HG03196 (cell line): ENCODE measurements at regions not wholly inside any gene's neighbourhood (a gene's known extent, or its start where the extent isn't known, plus 50 kb on each side); places are given as distances from the start of the nearest gene placed in this dataset.

ENCODE experiments used
- ATAC-seq: cut with Tn5 transposase; IDR thresholded peaks from one replicate; pipeline ENCODE4 v1.9.1; 2021; ENCODE audit not compliant: unreplicated experiment

DNA sequence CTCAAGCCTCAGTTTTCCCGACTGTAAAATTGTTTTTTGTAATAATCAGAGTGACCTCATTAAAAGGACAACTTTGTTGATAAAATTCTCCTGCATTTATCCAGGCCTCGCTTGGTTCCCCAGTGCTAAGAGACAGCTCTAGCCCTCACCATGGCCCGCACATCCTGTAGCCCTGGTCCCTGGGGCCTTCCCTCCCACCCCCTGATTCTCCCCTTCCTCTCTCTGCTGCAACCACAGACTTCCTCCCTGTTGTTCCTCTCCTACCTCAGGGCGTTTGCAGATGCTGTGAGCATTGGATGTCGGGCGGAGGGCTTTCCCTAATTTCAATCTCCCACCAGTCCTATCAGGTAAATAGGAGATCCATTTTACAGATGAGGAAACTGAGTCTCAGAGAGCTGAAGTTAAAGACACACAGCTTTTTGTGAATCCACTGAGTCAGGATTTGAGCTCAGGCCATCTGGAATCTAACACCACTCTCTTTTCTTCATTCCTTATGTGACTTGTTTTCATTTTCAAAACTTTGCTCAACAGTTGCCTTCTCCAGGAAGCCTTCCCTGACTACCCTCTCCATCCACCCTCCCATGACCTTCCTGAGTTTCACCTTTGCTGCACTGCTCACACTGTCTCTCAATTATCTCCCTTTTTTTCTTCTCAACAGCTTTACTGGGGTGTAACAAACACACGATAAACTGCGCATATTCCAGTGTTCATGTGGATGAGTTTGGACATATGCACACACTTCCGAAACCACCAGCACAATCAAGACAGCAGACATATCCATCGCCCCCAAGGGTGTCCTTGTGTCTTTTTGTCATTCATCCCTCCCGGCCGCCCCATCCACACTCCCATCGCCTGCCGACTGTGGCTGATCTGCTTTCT, 107.1 kb downstream of the CEBPB start:
- ATAC-seq: no peak

DNA sequence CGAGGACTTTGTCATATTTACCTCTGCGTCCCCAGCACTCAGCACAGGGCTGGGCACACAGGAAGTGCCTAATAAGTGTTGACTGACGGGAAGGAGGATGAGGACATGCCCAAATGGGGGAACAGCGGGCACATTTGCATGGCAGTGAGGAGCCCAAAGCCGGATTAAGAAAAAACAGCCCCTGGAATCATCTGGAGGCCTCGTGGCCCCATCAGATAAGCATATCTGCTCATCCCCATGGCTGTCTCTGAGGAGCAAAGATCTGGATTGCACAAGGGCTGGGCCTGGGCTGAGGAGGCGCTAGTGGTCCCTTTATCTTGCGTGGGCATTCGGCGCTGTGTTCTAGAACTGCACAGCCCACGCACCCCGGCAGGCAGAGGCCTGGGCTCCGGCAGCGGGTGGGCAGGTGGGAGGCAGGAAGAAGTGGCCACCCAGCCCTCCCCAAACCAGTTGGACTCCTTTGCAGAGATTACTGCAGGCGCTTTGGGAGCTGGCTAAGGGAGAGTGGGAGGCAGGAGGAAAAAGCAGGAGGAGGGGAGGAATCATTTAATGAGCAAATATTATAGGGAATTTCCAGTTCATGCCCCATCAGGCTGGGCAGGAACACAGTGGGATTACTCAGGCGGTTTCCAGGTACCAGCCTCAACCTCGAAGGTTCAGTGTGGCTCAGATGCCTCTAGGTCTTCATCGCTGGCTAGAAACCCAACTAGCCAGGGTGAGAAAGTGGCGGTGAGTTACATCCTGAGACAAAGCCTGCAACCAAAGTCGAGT, 108.1 kb downstream of the CEBPB start:
- no peak for ATAC-seq

DNA sequence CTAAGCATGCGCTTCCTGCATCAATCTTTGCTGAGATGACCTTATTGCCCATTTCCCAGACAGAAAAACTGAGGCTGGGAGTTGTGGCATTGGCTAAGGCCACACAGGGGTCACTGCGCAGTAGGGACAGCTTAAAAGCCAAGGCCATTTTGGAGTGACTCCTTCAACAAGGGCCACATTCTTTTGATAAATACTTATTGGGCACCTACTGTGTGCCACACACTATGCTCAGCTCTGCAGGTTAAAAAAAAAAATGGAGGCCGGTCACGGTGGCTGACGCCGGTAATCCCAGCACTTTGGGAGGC, 108.6 kb downstream of the CEBPB start:
- ATAC-seq: no peak

DNA sequence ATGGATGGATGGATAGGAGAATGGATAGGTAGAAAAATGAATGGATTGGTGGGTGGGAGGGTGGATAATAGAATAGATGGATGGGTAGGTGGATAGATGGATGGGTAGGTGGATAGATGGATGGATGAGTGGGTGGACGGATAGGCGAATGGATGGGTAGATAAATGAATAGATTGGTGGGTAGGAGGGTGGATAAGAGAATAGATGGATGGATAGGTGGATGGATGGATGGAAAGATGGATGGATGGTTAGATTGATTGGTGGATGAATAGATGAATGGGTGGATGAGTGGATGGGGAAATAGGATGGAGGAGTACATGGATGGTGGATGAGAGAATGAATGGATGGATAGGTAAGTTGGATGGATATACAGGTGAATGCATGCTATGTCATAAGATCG, 110.5 kb downstream of the CEBPB start:
- no peak for ATAC-seq

DNA sequence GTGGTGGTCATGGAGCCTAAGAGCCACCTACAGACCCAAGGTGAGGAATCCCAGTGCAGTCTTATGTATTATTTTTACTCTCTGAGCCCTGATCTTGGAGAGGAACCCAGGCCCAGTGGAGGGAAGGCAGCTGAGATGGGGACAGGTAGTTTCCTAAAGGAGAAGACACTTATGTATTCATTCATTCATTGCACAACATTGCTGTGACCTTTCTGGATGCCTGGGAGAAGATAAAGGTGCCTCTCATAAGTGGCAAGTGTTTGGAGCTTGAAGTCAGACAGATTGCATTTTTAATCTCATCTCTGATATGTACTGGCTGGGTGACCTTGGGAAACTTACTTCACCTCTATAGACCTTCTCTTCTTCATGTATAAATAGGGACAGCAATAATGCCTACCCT, 111.1 kb downstream of the CEBPB start:
- ATAC-seq: no peak

DNA sequence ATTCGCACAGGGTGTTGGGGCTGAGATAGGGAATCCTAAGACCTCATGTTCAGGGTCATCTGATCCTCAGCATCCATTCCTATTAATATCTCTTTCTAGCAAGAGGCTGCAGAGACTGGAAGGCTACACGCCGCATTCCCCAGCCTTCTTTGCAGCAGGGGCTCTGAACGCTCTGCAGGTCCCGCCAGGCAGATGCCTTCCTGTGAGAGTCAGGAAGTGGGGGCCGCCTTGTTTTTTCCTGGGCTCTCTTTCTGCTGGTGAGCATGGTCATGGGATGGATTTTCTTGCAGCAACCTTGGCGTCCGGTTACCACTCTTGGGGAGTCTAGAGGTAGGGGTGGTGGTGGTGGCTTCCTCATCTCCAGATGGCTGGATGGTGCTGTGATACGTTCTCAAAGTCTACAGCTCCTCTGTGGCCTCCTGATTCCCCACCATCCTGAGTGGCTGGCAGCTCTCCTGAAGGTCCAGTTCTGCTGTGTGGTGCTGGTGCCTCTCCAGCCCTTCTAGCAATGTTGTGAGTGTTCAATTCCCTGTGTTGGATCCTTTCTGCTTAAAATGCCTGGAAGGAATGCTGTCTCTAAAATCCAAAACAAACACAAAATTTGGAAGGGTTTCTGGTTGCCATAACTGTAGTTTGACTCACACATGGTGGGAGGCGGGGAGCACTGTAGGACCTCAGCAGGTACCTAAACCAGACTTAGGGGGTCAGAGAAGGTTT, 111.9 kb downstream of the CEBPB start:
- ATAC-seq: no peak

DNA sequence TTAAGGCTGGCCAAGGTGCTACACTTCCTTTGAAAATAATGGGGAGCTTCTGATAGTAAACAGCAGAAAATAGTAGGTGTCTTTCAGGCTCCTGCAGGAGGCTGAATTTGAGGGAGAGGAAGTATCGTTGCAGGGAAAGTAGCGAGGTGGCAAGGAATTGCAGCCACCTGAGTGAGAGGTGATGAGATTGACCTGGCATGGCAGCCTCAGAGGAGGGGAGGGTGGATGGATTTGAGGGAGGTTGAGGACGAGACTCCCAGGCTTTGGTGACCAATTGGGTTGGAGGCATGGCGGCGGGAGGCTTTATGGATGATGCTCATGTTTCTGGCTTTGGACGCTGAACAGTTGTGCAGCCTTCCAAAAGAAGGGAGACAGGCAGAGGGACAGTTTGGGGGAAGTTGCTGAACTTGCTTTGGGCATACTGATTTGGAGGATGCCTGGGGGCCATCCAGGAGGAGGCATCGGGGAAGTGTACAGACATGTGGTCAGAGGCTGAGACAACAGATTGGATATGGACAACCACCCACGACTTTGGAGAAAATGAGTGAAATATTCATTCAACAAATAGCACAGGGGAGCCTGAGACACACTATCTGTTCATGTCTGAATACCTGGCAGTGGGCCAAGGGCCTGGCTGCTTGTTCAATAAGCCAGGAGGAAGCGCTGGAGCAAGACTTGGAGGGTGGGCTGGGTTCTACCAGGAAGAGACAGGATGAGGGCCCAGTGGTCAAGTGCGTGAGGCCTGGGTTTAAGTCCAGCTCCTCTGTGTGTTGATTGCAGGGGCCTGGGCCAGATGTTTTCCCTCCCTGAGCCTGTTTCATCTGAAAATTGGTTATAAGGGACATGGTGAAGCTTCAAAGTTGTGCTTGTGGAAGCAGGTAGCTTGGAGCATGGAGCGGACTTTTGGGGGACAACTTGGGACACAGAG, 113.2 kb downstream of the CEBPB start:
- no peak for ATAC-seq

DNA sequence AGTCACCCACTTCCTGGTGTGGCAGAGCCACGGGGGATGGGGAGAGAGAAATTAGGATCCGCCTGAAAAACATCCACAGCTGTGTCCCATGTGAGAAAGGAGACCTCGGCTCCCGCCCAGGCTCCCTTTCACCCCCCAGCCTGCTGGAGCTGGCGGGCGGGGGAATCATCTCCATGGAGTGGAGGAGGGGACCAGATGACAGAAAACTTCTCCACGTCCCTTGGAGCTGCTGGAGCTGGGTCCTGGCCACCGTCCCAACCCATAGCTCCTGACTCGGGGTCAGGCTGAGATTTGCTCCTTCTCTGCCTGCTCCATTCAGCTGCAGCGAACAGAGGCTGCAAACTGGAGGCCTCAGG, 113.8 kb downstream of the CEBPB start:
- no peak for ATAC-seq

DNA sequence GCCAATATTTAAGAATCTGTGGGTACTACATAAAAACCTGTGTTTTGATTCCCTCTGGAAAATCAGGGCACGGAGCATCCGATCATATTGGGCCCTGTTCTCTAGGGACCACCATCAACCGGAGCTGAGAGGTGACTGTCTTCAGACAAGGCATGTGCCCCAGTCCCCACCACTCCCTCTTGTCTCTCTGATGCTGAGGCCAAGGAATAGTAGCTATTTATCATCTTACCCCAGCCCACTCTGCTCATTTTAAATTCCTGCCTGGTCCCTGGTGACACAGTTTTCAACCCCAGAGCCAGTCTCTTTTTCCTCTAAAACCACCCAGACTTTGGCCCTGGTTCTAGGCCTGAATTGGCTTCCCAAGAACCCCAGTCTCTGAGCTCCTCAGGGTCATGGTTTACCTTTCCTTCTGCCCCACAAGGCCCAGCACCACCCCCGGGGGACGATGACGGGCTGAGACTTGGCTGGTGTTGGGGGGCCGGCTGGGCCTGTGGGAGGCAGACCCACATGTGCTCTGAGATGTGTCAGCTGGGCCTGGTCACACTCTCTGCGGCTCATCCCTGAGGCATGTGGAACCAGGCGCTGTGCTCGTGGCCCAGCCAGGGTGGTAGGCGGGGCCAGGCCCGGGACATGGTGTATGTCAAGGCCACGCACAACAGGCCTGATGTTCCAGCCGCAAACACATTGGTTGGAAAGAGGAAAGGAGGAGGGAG, 114.4 kb downstream of the CEBPB start:
- no peak for ATAC-seq

DNA sequence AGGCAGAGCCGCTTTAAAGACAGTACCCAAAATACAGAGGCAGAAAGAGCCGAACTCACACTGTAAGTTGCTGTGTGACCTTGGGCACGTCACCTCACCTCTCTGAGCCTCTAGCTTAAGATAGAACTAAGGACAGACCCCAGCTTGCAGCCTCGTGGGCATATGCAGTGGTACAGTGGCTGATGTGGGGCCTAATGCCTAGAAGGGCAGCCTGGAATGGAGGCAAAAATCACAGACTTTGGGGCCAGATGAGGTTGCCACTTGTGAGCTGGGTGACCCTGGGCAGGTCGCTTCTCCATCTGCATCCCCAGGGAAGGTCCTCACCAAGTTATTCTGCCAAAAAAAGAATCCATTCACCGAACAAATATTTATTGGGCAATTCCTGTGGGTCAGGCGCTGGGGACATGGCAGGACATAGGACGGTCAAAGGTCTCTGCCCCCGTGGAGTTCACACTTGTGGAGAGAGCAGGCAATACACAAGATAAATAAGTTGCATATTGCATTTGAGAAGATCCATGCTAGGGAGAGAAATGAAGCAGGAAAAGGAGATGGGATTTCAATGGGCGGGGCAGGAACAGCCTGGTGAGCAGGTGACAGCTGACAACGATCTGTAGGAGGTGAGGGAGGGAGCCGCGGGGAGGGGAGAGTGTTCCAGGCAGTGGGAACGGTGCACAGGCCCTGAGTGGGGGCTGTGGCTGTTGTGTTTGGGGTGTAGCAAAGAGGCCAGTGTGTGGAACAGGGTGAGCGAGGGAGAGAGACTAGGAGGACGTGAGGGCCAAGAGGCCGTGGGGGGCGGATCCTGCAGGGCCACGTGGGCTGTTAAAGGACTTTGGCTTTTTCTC, 115.2 kb downstream of the CEBPB start:
- no peak for ATAC-seq

DNA sequence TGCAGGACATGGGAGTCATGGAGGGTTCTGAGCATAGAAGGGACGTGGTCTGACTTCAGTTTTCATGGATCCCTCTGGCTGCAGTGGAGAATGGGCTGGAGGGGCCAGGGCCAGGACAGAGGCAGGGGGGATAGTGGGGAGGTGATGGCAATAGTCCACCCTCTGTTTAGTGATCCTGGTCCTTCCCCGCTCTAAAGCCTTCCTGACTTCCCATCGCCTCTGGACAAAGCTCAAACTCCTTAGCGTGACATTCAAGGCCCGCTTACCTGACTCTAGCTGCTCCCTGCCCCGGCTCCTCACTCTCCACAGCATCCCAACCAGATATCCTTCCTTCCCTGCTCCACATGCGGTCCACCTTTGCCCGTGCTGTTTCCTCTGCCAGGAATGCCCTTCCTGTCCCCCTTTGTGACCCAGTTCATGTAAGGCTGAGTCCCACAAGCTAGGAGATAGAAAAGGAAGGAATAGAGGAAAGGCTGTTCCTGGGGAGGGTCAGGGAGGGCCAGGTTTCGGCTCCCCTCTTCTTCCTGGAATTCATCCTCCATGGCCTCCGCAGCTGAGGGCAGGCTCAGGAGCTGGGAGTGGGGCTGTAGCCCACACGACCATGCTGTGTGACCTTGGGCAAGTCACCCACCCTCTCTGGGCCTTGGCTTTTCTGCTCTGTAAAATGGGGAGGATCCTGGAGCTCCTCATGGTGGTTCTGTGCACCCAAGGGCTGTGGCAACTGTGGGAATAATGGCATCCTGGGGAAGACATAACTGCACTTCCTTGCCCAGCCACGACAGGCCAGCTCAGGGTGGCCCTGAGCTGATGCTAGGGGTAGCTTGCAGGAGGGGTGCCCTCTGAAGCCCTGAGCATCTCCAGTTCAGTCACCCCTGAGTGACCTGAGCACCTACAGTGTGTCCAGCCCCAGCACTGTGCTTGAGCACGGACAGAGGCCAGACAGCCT, 116.1 kb downstream of the CEBPB start:
- ATAC-seq: no peak

DNA sequence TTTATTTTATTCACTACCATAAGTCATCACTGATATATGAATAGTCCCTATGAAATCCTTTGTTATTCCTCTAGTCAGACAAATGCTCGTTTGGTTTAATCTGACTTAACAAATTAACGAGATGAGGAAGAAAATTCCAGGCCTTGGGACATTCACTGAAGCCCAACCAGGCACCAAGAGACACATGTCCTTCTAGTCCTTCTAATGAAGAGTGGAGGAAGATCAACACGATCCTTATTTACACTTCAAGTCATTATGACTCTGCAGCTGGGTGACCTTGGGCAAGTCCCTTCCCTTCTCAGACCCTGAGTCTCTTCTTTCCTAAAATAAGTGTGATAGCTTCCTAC, 117.5 kb downstream of the CEBPB start:
- no peak for ATAC-seq

DNA sequence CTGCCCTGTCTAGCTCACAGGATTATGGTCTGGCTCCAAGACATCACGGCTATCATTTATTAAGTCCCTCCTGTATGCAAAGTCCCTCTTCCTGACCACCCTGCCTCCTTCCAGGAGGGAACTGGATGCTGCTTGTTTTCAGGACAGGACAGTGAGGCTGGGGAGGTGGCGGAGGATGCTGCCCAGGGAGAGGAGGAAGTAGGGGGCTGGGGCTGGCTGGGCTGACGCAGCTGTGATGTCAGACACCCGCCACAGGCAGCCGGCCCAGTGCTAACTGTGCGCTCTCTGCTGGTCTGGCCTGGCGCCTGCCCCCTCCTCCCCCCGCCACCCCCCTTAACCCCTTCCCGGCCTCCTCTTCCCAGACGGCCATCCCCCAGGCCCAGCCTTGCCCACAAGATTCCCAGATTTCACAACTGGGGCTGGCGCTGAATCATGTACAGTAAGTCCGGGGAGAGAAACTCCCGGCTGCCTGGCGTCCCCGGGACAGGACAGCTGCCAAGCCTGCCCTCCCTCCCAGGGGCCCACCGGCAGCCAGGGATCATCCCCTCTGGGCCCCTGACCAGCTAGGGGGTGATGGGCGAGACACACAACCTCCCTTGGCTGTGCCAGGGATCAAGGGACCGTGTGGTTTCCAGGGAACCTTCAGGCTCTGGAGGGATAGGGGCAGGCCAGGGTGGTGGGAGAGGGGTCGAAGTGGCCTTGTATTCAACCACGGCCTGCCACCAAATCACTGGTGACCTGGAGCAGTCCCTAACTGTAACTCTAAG, 118.1 kb downstream of the CEBPB start:
- ATAC-seq: no peak

DNA sequence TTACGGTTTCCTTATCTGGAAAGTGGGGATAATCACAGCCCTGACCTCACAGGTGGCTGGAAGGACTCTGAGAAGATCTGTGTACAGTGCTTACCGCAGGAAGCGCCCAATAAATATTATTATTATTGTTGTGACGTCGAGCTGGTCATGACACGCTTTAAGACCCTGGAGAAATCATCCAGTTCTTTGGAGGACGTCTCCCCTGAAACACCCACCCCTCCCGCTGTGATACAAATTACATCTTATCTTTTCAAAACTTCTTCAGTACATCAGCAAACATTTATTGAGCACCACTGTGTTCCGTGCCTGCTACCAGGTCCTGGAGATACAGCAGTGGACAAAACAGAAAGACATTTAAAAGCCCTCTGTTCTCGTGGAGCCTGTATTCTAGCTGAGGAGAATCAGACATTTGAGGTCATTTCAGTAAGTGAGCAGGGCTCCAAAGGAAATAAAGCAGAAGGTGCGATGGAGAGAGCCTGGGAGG, 118.7 kb downstream of the CEBPB start:
- ATAC-seq: no peak

DNA sequence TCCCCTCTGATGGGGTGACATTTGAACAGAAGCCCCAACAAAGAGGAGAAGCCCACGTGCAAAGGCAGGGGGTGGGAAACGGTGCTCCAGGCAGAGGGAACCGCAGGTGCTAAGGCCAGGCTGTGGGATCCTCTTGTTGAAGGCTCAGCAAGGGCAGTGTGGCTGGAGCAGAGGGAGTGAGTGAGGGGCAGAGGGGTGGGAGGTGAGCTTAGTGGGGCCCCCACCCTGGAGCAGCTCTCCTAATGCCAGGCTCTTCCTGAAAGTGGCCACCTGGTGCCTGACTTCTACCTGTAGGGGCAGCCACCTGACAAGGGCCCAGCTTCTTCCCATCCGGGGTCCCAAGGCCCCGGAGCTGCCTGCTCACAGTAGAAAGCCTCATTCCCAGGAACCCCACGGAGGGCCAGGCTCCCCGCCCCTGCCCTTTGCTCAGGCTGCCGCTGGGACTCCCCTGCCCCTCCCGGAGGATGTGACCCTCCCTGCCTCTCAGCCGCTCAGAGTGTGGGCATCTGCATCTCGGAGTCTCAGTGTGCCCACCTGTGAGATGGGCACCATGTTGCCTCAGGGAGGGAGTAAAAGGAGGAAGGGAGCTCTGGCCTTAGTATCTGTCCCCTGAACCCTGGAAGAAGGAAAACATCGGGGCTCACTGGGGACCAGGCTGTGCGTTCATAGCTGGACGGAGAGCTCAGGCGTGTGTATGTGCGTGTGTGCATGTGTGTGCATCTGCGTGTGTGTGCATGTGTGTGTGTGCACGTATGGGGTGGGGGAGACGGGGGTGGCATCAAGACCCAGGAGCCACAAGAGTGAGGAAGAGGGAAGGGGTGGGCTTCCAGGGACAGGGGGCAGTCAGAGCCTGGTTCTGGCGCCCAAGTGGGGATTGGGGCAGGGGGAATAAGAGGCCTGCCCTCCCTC, 119.4 kb downstream of the CEBPB start:
- ATAC-seq: no peak

DNA sequence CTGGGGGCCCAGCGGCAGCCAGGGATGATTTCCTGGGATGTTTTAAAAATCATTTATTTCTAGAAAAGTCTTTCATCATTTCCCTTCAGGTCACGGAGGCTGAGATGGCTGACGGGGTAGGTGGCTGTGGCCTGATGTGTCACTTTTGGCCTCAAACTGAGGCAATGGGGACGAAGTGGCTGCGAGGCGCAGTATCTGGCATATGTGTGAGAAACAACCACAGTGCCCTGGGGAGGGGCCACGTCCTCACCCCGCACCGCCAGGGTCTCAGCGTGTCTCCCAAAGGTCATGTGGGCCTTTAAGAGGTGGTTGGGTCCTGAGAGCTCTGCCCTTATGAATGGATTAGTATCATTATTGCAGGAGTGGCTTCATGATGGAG, 120.0 kb downstream of the CEBPB start:
- no peak for ATAC-seq
